Left kidney (tissue), 1 donor: ENCODE measurements at regions not wholly inside any gene's neighbourhood (a gene's known extent, or its start where the extent isn't known, plus 50 kb on each side); places are given as distances from the start of the nearest gene placed in this dataset.
"Not testable (repeated sequence)": the region's sequence is repeated elsewhere in the genome, so short reads cannot be mapped to it uniquely, and the experiment has no call there.

Source experiments
- DNase-seq: peaks from one replicate; pipeline ENCODE4 v3.0.0-alpha.2; 2013

DNA sequence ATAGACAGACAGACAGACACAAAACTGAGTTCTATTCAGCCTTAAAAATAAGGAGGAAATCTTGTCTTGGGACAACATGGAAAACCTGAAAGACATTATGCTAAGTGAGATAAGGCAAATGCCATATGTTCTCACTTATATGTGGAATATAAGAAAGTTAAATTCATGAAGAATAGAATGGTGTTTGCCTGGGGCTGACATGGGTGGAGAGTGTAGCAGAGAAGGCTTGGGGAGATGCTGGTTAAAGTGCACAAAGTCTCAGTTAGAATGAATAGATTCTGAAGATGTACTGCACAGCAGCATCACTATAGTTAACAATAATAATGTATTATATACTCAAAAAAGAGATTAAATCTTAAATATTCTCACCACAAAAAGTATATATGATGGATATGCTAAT is 355.5 kb downstream of the LRRIQ3 start:
- no peak for DNase-seq

DNA sequence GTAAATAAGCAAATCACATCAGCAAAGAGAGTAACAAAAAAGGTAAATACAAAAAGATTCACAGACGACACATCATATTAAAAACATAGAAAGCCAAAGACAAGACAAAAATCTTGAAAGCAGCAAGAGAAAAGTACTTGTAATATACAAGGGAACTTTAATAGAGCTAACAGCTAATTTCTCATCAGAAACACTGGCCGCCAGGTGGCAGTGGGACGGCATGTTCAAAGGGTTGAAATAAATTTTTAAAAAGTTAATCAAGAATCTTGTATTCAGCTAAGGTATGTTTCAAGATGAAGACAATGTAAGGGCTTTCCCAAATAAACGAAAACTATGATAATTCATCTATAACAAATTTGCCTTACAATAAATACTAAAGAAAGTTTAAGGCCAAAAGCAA is 358.1 kb downstream of the LRRIQ3 start:
- DNase-seq: peak; percentile 0

DNA sequence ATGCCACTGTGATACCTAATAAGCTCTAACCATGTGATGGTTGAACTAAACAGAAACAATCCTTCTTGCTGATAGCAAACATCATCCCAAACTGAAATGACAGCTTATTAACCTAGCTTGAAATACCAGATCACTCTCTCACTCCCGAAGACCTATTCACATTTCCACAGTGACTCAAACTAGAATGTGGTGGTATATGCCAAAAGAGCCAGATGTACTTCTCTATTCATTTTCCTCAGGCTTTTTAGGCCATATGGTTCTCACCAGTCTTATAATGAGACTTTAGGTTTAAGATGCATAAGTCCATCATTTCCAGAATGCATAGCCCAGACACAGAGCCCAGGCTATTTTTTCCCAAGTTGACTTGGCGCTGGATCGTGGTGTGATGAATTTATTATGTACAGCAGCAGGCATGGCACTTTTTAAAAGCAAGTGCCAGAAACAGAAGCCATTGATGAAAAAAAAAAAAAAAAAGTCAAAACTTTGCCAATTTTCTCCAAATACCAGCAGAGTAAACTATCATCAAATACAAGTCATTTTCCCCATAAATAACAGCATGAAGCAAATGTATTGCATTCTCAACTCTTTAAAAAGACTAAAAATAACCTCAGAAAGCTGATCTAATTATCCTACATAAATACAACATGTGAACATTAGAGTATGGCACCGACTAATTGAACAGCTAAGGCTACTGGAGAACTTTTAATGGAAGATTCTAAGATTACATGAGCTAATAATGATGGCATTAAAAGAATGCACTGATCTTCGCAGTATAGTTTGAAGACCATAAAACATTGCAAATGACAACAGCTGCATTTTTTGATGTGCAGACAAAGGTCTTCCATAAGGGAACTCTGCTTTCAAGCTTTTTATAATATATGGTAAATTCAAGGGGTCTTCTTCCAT is 365.4 kb downstream of the LRRIQ3 start:
- DNase-seq: no peak

DNA sequence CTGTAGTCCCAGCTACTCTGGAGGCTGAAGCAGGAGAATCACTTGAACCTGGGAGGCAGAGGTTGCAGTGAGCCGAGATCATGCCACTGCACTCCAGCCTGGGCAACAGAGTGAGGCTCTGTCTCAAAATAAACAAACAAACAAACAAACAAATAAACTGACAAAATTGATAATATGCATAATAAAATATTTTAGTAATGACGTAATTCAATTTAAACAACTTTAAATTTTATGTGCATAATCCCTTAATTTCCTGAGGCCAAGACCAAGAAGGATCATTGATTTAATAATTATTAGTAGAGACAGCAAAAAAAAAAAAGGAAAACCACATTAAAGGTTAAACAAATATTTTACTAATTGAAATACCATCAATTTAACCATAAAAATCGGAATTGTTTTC is 370.7 kb downstream of the LRRIQ3 start:
- not testable (repeated sequence) for DNase-seq

DNA sequence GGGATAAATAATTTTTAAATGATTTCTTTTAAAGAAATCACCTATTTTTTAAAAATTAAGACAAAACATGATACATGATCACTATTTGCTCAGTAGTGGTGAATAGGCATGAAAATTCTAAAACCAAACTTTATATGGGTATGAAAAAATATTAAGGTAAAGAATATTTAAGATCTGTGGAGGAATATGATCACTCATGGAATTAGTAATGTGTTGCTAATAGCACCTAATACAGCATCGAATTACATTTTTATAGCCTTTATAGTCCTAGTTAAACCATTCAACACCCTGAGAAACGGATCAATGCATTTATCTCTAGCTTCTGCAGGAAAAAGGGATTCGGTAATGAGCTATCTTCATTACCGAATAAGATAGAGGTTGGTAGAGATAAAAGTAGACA is 373.9 kb downstream of the LRRIQ3 start:
- DNase-seq: no peak

DNA sequence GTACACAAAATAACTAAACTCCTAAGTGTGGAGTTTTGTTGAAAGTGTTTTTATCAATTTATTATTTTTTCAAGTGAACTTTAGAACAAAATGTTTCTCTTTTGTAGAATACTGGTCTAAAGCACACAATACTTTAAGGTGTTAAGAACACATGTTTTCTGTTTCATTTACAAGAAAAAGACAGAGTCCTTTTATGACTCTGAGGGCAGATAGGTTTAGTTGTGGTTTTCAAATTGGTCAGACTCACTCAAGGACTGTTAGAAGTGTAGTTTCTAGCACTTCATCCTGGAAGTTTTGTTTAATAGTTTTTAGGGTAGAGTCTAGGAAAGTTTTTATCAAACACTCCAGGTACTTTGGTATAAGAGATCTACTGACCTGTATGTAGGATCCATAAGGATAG is 376.5 kb downstream of the LRRIQ3 start:
- DNase-seq: no peak

DNA sequence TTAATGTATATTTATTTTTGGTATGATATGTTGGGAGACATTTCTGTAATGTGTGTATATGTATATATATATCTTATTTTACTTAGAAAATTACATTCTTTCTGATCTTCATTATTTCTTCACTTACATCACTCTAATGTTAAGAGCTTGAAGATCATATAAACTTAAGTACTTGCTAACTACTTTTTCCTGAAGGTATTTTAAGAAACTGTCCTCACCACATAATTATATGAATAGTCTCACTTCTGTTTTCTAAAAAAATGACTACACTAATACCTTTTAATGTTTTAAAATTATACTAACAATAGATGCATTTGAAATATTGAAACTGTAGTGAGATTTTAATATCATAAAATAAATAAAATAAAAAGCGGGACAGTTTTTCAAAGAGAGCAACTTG is 377.1 kb downstream of the LRRIQ3 start:
- no peak for DNase-seq

DNA sequence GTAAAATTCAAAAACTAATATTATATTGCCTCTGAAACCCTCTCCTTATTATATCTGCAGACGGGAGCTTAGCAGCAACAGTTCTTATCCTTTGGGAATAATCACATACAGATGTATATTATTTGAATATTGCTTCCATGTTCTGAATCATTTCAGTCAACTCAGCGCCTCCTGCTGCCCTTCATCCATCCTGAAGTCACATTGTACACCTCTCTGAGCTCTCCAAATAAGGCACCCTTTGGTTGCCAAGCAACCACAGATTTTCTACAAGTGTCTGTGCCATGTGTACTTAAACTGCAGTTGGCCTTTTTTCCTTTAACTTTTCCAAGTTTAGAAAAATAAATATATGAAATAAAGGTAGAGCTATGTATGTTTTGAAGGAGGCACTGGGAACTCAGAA is 384.3 kb downstream of the LRRIQ3 start:
- no peak for DNase-seq

DNA sequence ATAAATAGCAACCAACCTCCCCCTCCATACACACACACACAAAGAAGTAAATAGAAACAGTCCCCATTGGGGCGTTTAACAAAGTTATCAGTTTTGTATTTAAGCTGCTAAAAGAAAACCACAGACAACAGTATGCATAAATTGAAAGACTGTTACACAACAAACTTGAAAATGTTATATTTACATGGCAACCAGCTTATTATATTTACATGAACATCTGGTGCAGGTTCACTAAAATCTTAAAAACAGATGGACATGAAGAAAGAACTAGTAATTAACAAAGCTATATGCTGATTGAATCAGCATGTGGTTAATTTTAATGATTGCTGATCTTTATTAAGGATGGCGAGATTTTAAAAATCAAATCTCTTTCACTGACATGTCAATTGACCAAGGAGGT is 384.7 kb downstream of the LRRIQ3 start:
- no peak for DNase-seq

DNA sequence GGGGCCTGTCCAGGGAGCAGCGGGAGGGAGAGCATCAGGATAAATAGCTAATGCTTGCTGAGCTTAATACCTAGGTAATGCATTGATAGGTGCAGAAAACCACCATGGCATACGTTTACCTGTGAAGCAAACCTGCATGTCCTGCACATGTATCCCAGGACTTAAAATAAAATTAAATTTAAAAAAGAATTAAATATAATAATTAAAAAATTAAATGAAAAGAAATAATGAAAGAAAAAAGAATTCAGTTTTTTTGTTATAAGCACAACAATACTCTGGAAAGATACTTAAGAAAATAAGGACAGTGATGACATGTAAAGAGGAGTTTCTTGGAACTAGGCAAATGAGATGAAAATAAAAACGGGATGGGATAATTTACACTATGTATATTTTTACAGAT is 386.2 kb downstream of the LRRIQ3 start:
- no peak for DNase-seq

DNA sequence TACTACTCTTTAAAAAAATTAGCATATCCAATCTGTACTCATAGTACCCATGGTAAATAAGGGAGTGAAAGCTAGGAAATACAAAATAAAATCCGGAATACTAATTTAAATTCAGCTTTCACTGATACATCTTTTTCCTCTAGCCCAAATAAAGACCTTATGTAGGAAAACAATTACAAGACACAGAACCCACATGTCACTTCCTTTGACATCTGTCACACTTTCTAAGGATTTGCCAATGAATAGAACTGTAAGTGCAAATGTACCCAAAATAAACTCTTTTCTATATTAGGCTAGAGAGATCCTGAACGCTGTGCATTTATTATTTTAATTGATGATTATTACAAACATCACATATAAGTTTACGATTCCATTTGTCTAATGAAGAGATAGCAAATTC is 393.0 kb downstream of the LRRIQ3 start:
- DNase-seq: no peak

DNA sequence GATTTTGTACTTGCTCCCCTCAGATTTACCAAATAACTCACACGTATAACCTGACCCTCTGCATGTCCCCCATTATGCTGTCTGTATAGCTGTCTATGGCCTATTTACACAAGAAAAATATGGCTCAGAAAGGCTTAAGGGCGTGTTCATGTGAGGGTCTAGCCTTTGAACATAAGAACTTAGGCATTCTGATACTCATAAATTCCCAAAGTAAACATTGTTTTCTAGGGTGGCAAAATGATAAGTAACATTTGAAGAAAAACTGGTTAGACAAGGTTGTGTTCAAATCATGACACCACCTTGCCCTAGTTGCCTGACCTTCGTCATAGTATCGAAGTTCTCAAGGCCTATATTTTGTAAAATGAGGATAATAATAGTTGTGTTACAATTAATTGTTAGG is 394.6 kb downstream of the LRRIQ3 start:
- no peak for DNase-seq

DNA sequence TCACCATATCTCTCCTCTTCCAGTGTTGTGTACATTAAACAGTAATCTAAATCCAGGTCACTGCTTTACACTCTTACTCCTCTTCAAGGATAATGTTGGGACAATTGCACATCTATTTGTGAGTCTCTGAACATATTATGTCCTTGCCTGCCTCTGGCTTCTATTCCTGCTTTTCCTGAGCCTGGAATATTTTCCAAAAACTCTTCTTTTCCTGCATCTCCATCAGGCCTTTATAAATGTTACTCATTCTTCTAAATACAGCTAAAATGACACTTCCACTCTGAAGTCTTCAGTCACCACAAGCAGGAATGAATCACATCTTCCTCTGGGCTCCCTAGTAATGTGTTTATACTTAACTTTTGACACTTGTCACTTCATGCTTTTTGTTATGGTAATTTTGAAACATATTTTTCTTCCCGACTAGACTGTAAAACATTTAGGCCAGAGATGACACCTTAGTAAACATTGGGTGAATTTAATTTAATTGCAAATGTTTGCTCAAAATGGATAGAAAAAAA is 396.0 kb downstream of the LRRIQ3 start:
- DNase-seq: no peak

DNA sequence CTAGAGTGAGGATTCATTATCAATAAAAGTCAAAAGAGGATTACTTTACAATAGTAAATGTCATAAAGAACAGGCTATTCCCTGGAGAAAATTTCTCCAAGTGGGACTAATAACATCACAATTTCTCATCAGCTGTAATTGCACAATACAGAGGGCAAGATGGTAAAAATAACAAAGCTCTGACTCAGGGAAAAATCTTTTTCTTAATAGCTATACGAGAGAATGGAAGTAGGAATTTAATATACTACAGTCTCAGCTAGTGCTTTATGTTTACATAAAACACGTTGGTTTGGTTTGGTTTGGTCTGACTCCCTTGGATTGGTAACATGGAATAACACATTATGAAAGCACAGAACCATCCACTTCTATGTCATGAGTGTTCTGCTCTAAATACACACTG is 397.6 kb downstream of the LRRIQ3 start:
- DNase-seq: no peak

DNA sequence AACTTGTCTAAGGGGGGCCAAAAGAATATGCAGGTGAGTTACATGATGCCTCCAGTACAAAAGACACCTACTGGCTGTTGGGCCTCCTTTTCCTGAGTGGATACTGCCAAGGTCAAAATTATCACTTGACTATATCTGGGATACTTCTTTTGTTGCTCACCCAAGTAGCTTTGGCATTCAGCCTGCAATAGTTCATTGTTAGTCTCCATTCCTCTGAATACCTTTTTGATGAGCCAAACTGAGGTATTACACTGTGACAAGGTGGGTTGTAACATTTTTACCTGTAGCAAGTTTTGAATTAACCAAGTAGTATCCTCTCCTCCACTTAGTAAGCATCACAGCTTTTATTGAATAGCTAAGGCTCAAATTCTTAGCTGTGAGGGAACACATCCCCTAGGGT is 408.0 kb downstream of the LRRIQ3 start:
- DNase-seq: no peak

DNA sequence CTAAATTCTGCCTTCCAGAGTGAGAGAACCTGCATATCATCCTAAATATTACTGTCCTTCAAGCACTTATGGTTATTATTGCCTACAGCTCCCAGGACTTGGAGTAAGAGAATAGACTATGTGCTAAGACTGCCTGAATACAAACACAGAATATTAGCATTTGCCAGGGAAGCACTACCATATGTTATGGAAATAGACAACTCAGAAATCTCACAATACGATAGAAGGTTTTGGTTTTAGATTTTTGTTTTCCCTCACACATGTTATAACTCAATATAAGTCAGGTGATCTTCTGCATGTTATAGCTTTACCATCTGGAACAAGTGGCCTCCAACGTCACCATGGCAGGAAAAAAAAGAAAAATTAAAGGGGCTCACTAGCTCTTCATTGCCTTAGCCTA is 413.9 kb downstream of the LRRIQ3 start:
- no peak for DNase-seq

DNA sequence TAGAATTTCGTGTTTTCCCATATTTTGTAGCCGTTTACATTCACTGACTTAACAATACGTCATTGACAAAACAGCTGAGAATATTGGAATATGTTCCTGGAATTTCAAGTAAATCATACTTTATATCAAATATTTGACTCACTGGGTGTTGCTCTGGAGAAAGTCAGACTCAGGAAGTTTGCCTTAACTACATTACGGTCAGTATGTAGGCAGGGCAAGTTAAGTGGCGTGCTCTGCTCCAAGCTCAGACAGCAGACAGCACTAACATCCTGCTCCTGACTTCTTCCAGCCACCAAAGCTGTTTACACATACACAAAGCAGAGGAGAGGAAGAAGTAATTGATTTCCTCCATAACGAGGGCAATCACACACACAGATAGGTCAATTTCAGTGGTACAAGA is 414.6 kb downstream of the LRRIQ3 start:
- no peak for DNase-seq

DNA sequence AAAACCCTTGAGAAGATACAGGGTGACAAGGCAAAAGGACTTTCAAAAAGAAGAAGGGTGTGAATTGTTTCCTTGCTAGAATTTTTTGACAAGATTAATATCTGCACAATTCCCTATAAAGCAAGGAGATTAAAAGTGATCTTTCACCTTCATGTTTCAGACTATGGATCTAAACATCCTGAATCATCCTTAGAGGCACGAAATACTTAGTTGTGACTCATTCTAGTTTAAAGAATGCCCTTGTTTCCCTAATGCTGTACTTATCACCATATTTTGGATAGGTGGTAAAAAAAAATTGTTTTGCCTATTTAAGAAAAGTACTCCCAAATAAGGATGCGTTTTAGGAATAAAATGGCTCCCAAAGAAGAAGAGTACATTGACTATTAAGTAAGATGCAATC is 415.1 kb downstream of the LRRIQ3 start:
- no peak for DNase-seq

DNA sequence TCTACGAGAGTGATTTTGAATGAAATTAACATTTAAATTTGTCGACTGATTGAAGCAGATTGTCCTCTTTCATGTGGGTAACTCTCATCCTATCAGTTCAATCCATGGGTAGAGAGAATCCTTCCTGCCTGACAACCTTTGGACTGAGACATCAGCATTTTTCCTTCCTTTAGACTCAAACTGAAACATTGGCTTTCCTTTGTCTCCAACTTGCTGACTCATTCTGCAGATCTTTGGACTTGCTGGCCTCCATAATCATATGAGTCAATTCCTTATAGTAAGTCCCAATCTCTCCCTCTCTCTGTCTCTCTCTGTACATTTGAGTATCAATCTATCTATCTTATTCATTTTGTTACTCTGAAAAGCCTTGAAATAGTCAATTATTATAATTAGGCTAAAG is 416.7 kb downstream of the LRRIQ3 start:
- no peak for DNase-seq

DNA sequence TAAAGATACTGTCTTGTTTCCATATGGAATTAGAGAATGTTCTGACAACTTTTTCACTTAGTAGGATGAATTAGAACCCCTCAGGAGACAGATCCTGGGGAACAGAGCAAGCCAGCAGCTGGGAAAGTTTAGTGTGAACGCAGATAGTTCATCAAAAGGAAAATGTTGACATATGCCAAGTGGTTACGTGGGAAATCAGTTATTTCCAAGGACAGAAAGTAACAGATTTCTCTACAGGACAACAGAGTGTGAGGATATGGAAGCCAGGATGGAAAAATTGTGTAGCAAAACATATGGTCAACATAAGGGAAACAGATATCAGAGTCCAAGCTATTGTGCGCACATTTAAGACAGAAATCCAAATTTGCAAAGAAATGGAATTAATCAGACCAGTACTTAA is 419.5 kb downstream of the LRRIQ3 start:
- DNase-seq: no peak

DNA sequence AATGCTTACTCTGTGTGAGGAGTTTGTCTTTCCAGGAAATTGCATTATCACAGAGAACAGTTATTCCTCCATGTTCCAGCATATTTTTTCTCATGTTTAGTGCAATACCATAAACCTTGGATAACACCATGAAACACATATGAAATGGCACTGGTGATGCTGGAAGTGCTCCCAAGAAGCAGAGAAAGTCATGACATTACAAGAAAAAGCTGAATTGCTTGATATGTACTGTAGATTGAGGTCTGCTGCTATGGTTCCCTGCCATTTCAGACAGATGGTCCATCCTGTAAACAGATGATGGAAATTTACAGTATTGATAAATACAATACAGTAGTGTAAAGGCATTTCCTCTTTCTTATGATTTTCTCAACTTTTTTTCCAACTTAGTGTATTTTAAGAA is 422.1 kb downstream of the LRRIQ3 start:
- no peak for DNase-seq

DNA sequence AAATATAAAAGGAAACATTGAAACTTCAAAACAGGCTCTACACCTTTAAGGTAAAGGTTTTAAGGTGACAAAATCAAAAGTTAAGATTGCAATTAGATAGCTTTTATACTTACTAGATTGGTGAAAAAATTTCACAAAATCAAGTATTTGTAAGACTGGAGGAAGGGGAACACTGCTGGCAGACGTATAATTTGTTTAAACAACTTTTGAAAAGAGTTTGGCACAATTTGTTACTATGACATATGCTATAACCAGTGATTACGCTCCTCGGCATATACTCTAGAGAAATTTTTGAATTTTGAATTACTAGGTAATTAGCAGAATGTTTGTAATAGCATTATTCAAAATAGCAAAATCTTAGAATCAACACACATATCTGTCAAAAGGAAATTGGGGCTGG is 425.0 kb downstream of the LRRIQ3 start:
- no peak for DNase-seq

DNA sequence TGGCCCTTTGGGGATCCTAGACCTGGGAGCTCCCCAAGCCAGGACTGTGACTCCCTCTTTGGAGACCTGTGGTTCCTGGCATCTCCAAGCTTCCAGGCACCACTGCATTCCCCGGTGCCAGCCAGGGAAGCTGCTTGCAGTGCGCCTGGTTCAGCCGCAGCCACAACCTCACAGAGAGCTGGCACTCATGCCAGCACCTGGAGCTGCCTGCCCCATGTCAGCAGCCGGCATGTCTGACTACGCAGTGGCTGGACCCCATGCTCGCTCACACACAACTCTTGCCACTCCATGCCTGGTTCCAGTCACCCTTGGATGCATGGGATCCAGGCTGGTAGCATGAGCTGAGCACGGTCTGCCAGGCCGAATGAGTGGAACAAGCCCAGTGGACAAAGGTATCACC is 426.6 kb downstream of the LRRIQ3 start:
- no peak for DNase-seq
